ENCODE measurements at regions not wholly inside any gene's neighbourhood (a gene's known extent, or its start where the extent isn't known, plus 50 kb on each side); places are given as distances from the start of the nearest gene placed in this dataset.
"Not testable (repeated sequence)": the region's sequence is repeated elsewhere in the genome, so short reads cannot be mapped to it uniquely, and the experiment has no call there.

DNA sequence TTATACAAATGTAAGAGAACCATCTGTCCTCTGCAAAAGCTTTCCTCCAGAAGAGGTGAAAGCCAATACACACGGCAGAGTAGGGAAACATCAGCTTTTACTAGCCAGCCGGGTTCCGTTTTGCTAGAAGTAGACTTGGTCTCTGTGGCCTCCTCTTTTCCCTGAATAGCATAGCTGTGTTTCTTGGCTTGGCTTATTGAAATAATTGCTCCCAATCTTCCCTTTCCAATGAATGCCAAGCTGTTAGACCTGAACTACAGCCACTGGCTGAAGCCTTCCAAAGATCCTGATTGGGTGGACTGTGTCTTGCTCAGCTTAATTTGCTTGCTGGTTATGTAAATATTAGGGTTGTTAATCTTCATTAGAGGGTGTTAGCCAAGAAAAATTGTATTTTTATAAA lies 157.8 kb upstream of the ROPN1 start:
- TF ChIP-seq EZH2phosphoT487 (conservative IDR thresholded peaks at IDR 0.05; ENCODE audit: low read length) (no peak), CTCF (IDR thresholded peaks at IDR 0.05; ENCODE audit: insufficient read depth, low read length, poor library complexity, severe bottlenecking) (no peak)
- Histone ChIP-seq H3K4me3 (ENCODE audit: insufficient read depth, low read length, poor library complexity, severe bottlenecking) (no peak overlapping the region), H3K4me2 (ENCODE audit: low read depth, low read length, poor library complexity, severe bottlenecking) (no peak overlapping the region), H2AFZ (ENCODE audit: low read depth, low read length, severe bottlenecking) (no peak overlapping the region), H3K27me3 (ENCODE audit: low read length) (no peaks in the 10 kb centered on the region), H4K20me1 (ENCODE audit: low read depth, low read length) (no peaks in the 10 kb centered on the region), H3F3A (ENCODE audit: insufficient read depth) (no peaks in the 10 kb centered on the region), H3K9ac (ENCODE audit: low read length) (no peak overlapping the region), H3K27ac (ENCODE audit: low read depth, low read length) (no peak overlapping the region), H3K79me2 (ENCODE audit: insufficient read depth, low read length) (no peaks in the 10 kb centered on the region), H3K9me3 (ENCODE audit: insufficient read depth, low read length) (no peaks in the 10 kb centered on the region), H3K9me2 (replicated peaks; ENCODE audit: insufficient read depth, low read length) (no peaks in the 10 kb centered on the region), H3K36me3 (ENCODE audit: low read length) (no peaks in the 10 kb centered on the region)

DNA sequence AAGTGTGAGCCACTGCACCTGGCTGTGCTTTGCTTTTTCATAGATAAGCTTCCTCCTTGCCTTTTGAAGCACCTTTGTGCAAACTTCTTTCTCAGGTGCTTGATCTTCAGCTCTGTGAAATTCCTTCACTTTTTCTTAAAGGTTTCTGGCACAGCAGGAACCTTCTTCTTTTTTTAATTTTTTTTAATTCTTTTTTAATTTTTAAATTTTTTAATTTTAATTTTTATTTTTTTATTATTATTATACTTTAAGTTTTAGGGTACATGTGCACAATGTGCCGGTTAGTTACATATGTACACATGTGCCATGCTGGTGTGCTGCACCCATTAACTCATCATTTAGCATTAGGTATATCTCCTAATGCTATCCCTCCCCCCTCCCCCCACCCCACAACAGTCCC lies 161.0 kb upstream of the ROPN1 start:
- H3K27me3 ChIP-seq (ENCODE audit: low read length); H3K79me2 ChIP-seq (ENCODE audit: insufficient read depth, low read length); H3F3A ChIP-seq (ENCODE audit: insufficient read depth); H3K9ac ChIP-seq (ENCODE audit: low read length); H3K9me3 ChIP-seq (ENCODE audit: insufficient read depth, low read length); H3K9me2 ChIP-seq (replicated peaks; ENCODE audit: insufficient read depth, low read length); H3K27ac ChIP-seq (ENCODE audit: low read depth, low read length); H3K4me3 ChIP-seq (ENCODE audit: insufficient read depth, low read length, poor library complexity, severe bottlenecking); H2AFZ ChIP-seq (ENCODE audit: low read depth, low read length, severe bottlenecking); H3K4me2 ChIP-seq (ENCODE audit: low read depth, low read length, poor library complexity, severe bottlenecking); H4K20me1 ChIP-seq (ENCODE audit: low read depth, low read length); H3K36me3 ChIP-seq (ENCODE audit: low read length): not testable (repeated sequence)

- Histone ChIP-seq H3K4me3 (ENCODE audit: insufficient read depth, low read length, poor library complexity, severe bottlenecking) (no peak overlapping the region), H3K9me2 (replicated peaks; ENCODE audit: insufficient read depth, low read length) (no peaks in the 10 kb centered on the region), H3F3A (ENCODE audit: insufficient read depth) (no peaks in the 10 kb centered on the region), H3K9ac (ENCODE audit: low read length) (no peak overlapping the region), H2AFZ (ENCODE audit: low read depth, low read length, severe bottlenecking) (no peak overlapping the region), H3K27ac (ENCODE audit: low read depth, low read length) (no peak overlapping the region), H3K4me2 (ENCODE audit: low read depth, low read length, poor library complexity, severe bottlenecking) (no peak overlapping the region), H3K9me3 (ENCODE audit: insufficient read depth, low read length) (no peaks in the 10 kb centered on the region), H3K27me3 (ENCODE audit: low read length) (no peaks in the 10 kb centered on the region), H4K20me1 (ENCODE audit: low read depth, low read length) (no peaks in the 10 kb centered on the region), H3K36me3 (ENCODE audit: low read length) (no peaks in the 10 kb centered on the region), H3K79me2 (ENCODE audit: insufficient read depth, low read length) (no peaks in the 10 kb centered on the region)
- TF ChIP-seq CTCF (IDR thresholded peaks at IDR 0.05; ENCODE audit: insufficient read depth, low read length, poor library complexity, severe bottlenecking) (no peak), EZH2phosphoT487 (conservative IDR thresholded peaks at IDR 0.05; ENCODE audit: low read length) (no peak)
These were observed 165.2 kb upstream of the ROPN1 start for GRCh38 chr3:124156866-124157712.

DNA sequence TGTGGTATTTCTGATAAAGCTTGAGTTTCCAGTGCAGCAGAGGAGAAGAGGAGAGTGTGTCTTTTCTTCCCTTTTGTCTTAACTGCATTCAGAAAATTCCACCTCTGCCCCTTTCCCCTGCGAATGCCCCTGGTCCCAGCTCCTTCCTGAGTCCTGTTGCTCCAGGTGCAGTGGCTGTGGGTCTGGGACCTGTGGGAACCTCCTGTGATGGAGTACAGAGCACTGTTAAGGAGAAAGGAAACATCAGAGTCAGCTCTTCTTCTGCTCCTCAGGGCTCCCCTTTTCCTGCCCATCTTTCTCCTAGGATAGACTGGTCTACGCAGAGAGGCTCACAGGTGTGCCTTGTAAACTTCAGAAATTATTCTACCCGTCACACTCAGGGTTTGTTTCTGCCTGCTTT lies 165.8 kb upstream of the ROPN1 start:
- Histone ChIP-seq H3K36me3 (ENCODE audit: low read length) (no peaks in the 10 kb centered on the region), H2AFZ (ENCODE audit: low read depth, low read length, severe bottlenecking) (no peak overlapping the region), H4K20me1 (ENCODE audit: low read depth, low read length) (no peaks in the 10 kb centered on the region), H3F3A (ENCODE audit: insufficient read depth) (no peaks in the 10 kb centered on the region), H3K79me2 (ENCODE audit: insufficient read depth, low read length) (no peaks in the 10 kb centered on the region), H3K9ac (ENCODE audit: low read length) (no peak overlapping the region), H3K9me3 (ENCODE audit: insufficient read depth, low read length) (no peaks in the 10 kb centered on the region), H3K27ac (ENCODE audit: low read depth, low read length) (no peak overlapping the region), H3K4me3 (ENCODE audit: insufficient read depth, low read length, poor library complexity, severe bottlenecking) (no peak overlapping the region), H3K4me2 (ENCODE audit: low read depth, low read length, poor library complexity, severe bottlenecking) (no peak overlapping the region), H3K9me2 (replicated peaks; ENCODE audit: insufficient read depth, low read length) (no peaks in the 10 kb centered on the region), H3K27me3 (ENCODE audit: low read length) (no peaks in the 10 kb centered on the region)
- TF ChIP-seq CTCF (IDR thresholded peaks at IDR 0.05; ENCODE audit: insufficient read depth, low read length, poor library complexity, severe bottlenecking), result no peak
- no peak for TF ChIP-seq EZH2phosphoT487 (conservative IDR thresholded peaks at IDR 0.05; ENCODE audit: low read length)

All from SU-DHL-6 (cell line).